Right atrium auricular region (tissue), 2 donors: ENCODE measurements at regions not wholly inside any gene's neighbourhood (a gene's known extent, or its start where the extent isn't known, plus 50 kb on each side); places are given as distances from the start of the nearest gene placed in this dataset.
"Not testable (repeated sequence)": the region's sequence is repeated elsewhere in the genome, so short reads cannot be mapped to it uniquely, and the experiment has no call there.

Source experiments
- DNase-seq: peaks from one replicate; pipeline ENCODE4 v3.0.0-alpha.2; 2019; ENCODE audit warnings: low spot score
- H3K27ac ChIP-seq, 2 donors: fragments of 200-600 bp; sonication (generic); 1 replicate in 1 of 2; 2 replicates in 1 of 2; pipeline ENCODE4 v1.5.1; 2016 to 2019
- H3K27me3 ChIP-seq, 2 donors: fragments of 200-600 bp; sonication (generic); one replicate each; pipeline versions ENCODE4 v1.5.1 to v1.6.0; 2017 to 2019
- H3K36me3 ChIP-seq: fragments of 200-600 bp; sonication (generic); one replicate; pipeline ENCODE4 v1.5.1; 2016
- H3K4me1 ChIP-seq, 2 donors: fragments of 200-600 bp; sonication (generic); one replicate each; pipeline versions ENCODE4 v1.5.1 to v1.6.0; 2017 to 2019
- H3K4me3 ChIP-seq, 2 donors: fragments of 200-600 bp; sonication (generic); 1 replicate in 1 of 2; 2 replicates in 1 of 2; pipeline ENCODE4 v1.5.1; 2017 to 2019; ENCODE audit warnings: mild to moderate bottlenecking in 1 of 2, moderate library complexity in 1 of 2
- H3K9me3 ChIP-seq, 2 donors: fragments of 200-600 bp; sonication (generic); one replicate each; pipeline ENCODE4 v1.5.1; 2019
- CTCF ChIP-seq, 2 donors: fragments of 200-600 bp; sonication (generic); IDR thresholded peaks; one replicate each; pipeline ENCODE4 v1.5.1; 2019; ENCODE audit warnings: antibody characterized with exemption in 2 of 2

- H3K9me3 ChIP-seq, result no peaks in the 10 kb centered on the region
Observed at GRCh38 chr4:189740873-189741272, 199.8 kb upstream of the FRG1 start.

DNA sequence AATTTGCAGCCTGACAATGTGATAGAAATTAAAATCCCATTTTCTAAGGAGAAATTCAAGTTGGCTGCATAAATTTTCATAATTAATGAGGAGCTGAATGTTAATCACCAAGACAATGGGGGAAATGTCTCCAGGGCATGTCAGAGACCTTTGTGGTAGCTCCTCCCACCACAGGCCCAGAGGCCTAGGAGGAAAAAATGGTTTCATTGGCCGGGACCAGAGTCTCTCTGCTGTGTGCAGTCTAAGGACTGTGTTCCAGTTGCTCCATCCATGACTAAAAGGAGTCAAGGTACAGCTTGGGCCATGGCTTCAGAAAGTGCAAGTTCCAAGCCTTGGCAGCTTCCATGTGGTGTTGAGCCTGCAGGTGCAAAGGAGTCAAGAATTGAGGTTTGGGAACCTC, 187.6 kb upstream of the FRG1 start:
- H3K27ac ChIP-seq, H3K9me3 ChIP-seq: not testable (repeated sequence)

More at GRCh38 chr4:189740873-189741272, 199.8 kb upstream of the FRG1 start:
- Histone ChIP-seq H3K4me3 (no peak overlapping the region), H3K27ac (no peak overlapping the region), H3K27me3 (no peaks in the 10 kb centered on the region), H3K36me3 (no peaks in the 10 kb centered on the region), H3K4me1 (no peaks in the 10 kb centered on the region)
- TF ChIP-seq CTCF (IDR thresholded peaks at IDR 0.05), result no peak
- DNase-seq, result no peak

GRCh38 chr4:189763583-189763982, 177.1 kb upstream of the FRG1 start:
- H3K9me3 ChIP-seq, result no peaks in the 10 kb centered on the region
- H3K4me1 ChIP-seq, result no peaks in the 10 kb centered on the region
- H3K4me3 ChIP-seq, result no peak overlapping the region
- H3K27ac ChIP-seq, result no peak overlapping the region
- no peaks in the 10 kb centered on the region for H3K36me3 ChIP-seq
- H3K27me3 ChIP-seq, result no peaks in the 10 kb centered on the region
- no peak for TF ChIP-seq CTCF (IDR thresholded peaks at IDR 0.05)
- no peak for DNase-seq

More for the DNA sequence above, 187.6 kb upstream of the FRG1 start:
- H3K36me3 ChIP-seq, H3K27me3 ChIP-seq, H3K4me3 ChIP-seq, DNase-seq, H3K4me1 ChIP-seq: not testable (repeated sequence)

GRCh38 chr4:189765301-189765700, 175.4 kb upstream of the FRG1 start:
- H3K27me3 ChIP-seq, result no peaks in the 10 kb centered on the region
- TF ChIP-seq CTCF (IDR thresholded peaks at IDR 0.05), result no peak

DNA sequence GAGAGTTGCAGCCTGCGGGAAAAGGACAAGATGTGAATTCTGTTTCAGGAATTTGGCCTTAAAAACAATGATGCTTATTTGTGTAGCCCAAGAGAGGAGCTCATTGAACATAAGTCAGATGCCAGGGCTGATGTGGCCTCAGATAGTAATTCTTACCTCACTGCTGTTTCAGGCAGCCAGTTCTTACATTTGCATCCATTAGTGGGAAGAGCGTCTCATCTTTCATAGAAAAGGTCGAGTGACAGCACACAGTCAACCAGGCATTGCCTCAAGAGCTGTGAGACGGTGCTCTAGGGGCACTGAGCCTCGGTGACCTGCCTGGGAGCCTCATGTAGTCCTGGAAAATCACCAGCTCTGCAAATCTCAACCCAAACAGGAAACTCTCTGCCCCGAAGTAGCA, 174.9 kb upstream of the FRG1 start:
- Histone ChIP-seq H3K9me3 (no peaks in the 10 kb centered on the region), H3K4me1 (no peaks in the 10 kb centered on the region), H3K27me3 (no peaks in the 10 kb centered on the region), H3K4me3 (no peak overlapping the region), H3K27ac (no peak overlapping the region), H3K36me3 (no peaks in the 10 kb centered on the region)
- no peak for DNase-seq
- no peak for TF ChIP-seq CTCF (IDR thresholded peaks at IDR 0.05)

More at GRCh38 chr4:189765301-189765700, 175.4 kb upstream of the FRG1 start:
- Histone ChIP-seq H3K4me1 (no peaks in the 10 kb centered on the region), H3K27ac (no peak overlapping the region), H3K36me3 (no peaks in the 10 kb centered on the region), H3K9me3 (no peaks in the 10 kb centered on the region), H3K4me3 (no peak overlapping the region)
- no peak for DNase-seq

- no peak overlapping the region for H3K4me3 ChIP-seq
- no peaks in the 10 kb centered on the region for H3K9me3 ChIP-seq
- H3K4me1 ChIP-seq, result no peaks in the 10 kb centered on the region
- TF ChIP-seq CTCF (IDR thresholded peaks at IDR 0.05), result no peak
- no peak overlapping the region for H3K27ac ChIP-seq
- no peak for DNase-seq
- no peaks in the 10 kb centered on the region for H3K27me3 ChIP-seq
- no peaks in the 10 kb centered on the region for H3K36me3 ChIP-seq
Observed at GRCh38 chr4:189767941-189768340, 172.7 kb upstream of the FRG1 start.
